C4-2B (cell line): ENCODE measurements at regions not wholly inside any gene's neighbourhood (a gene's known extent, or its start where the extent isn't known, plus 50 kb on each side); places are given as distances from the start of the nearest gene placed in this dataset.

ENCODE experiments used
- CTCF ChIP-seq: fragments of 450-650 bp; conservative IDR thresholded peaks from 2 replicates; pipeline ENCODE4 v1.5.1; 2017; ENCODE audit warnings: mild to moderate bottlenecking
- ZFX ChIP-seq: fragments of 450-650 bp; IDR thresholded peaks from 2 replicates; pipeline ENCODE4 v1.6.1; 2017

DNA sequence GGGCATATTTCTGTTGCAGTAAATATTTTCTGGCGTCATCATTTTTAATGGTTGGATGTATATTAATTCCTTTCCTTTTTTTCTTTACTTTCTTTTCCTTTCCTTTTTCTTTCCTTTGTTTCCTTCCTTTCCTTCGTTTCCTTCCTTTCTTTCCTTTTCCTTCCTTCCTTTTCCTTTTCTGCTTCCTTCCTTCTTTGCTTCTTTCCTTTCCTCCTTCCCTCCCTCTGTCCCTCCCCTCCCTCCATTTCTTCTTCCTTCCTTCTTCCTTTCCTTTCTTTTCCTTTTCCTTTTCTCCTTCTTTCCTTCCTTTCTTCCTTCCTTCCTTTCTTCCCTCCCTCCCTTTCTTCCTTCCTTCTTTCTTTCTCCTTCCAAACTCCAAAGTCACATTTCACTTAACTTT is 54.9 kb upstream of the LYSMD4 start:
- TF ChIP-seq CTCF (no peak), ZFX (no peak)
